HG03095 (cell line): ENCODE measurements at regions not wholly inside any gene's neighbourhood (a gene's known extent, or its start where the extent isn't known, plus 50 kb on each side); places are given as distances from the start of the nearest gene placed in this dataset.

Source experiments
- ATAC-seq: cut with Tn5 transposase; IDR thresholded peaks from one replicate; pipeline ENCODE4 v1.9.1; 2021; ENCODE audit warnings: moderate library complexity; ENCODE audit not compliant: unreplicated experiment

- no peak for ATAC-seq
These were observed 1622.8 kb downstream of the HACE1 start for GRCh38 chr6:103236923-103237322.

- ATAC-seq, result no peak
These were observed 1628.5 kb downstream of the HACE1 start for GRCh38 chr6:103231181-103231580.

GRCh38 chr6:103215847-103216246 is 1643.9 kb downstream of the HACE1 start:
- ATAC-seq, result no peak

GRCh38 chr6:103210686-103211085 is 1649.0 kb downstream of the HACE1 start:
- no peak for ATAC-seq

- no peak for ATAC-seq
These were observed 1661.3 kb downstream of the HACE1 start for GRCh38 chr6:103198386-103198785.

- ATAC-seq, result no peak
These were observed 1666.3 kb downstream of the HACE1 start for GRCh38 chr6:103193413-103193812.

GRCh38 chr6:103191391-103192093 is 1668.2 kb downstream of the HACE1 start:
- no peak for ATAC-seq

GRCh38 chr6:103184776-103185175 is 1674.9 kb downstream of the HACE1 start:
- no peak for ATAC-seq

GRCh38 chr6:103183831-103184411 is 1675.8 kb downstream of the HACE1 start:
- no peak for ATAC-seq

- ATAC-seq, result no peak
These were observed 1681.5 kb downstream of the HACE1 start for GRCh38 chr6:103178193-103178592.

- ATAC-seq, result no peak
These were observed 1681.9 kb downstream of the HACE1 start for GRCh38 chr6:103177791-103178190.

GRCh38 chr6:103175056-103175455 is 1684.7 kb downstream of the HACE1 start:
- no peak for ATAC-seq

GRCh38 chr6:103167345-103168071 is 1692.2 kb downstream of the HACE1 start:
- no peak for ATAC-seq

GRCh38 chr6:103154779-103155572 is 1704.7 kb downstream of the HACE1 start:
- no peak for ATAC-seq

GRCh38 chr6:103153016-103153415 is 1706.7 kb downstream of the HACE1 start:
- no peak for ATAC-seq

- no peak for ATAC-seq
These were observed 1716.8 kb downstream of the HACE1 start for GRCh38 chr6:103142902-103143301.

GRCh38 chr6:103140308-103141027 is 1719.3 kb downstream of the HACE1 start:
- no peak for ATAC-seq

GRCh38 chr6:103139377-103139776 is 1720.3 kb downstream of the HACE1 start:
- no peak for ATAC-seq

- ATAC-seq, result no peak
These were observed 1731.0 kb downstream of the GRIK2 start for GRCh38 chr6:103124471-103124870.

- no peak for ATAC-seq
These were observed 1729.5 kb downstream of the GRIK2 start for GRCh38 chr6:103122766-103123601.
